ENCODE measurements at regions not wholly inside any gene's neighbourhood (a gene's known extent, or its start where the extent isn't known, plus 50 kb on each side); places are given as distances from the start of the nearest gene placed in this dataset.

- intact Hi-C loops (cut with micrococcal nuclease), result no loop called here
- no peaks in the 10 kb centered on the region for H3K36me3 ChIP-seq (ENCODE audit: control insufficient read depth, insufficient read depth, low read length)
- no peaks in the 10 kb centered on the region for H3K4me1 Mint-ChIP-seq
- ATAC-seq (no peak), DNase-seq (no peak)
- WGBS (ENCODE audit: insufficient coverage), result 89% methylated on average over 3 of the region's 4 CpGs
- no peak overlapping the region for H3K27ac ChIP-seq (ENCODE audit: low read length)
- H3K9me3 Mint-ChIP-seq, result peaks cover 5 to 6% of the 10 kb centered on the region in 2 donors
- H3K9me3 ChIP-seq (ENCODE audit: control insufficient read depth, insufficient read depth, low read length), result no peaks in the 10 kb centered on the region
- no peaks in the 10 kb centered on the region for H3K27me3 ChIP-seq (ENCODE audit: control insufficient read depth, insufficient read depth, low read length)
- no peak overlapping the region for H3K4me3 Mint-ChIP-seq
- no peak for TF ChIP-seq CTCF (IDR thresholded peaks at IDR 0.05)
- no peak overlapping the region for H3K4me3 ChIP-seq (ENCODE audit: low read length)
- H3K36me3 Mint-ChIP-seq, result no peaks in the 10 kb centered on the region
- H3K27me3 Mint-ChIP-seq (ENCODE audit: low read depth in 2 of 2), result no peaks in the 10 kb centered on the region
- H3K27ac Mint-ChIP-seq, result no peak overlapping the region
- H3K4me1 ChIP-seq (ENCODE audit: control insufficient read depth, insufficient read depth, low read length), result no peaks in the 10 kb centered on the region
These were observed 376.2 kb upstream of the WWC1 start for GRCh38 chr5:167915237-167915636.

GRCh38 chr5:167916261-167916691 lies 375.2 kb upstream of the WWC1 start:
- WGBS (ENCODE audit: insufficient coverage), result 86% methylated on average over 7 of the region's 8 CpGs
- H3K4me3 Mint-ChIP-seq, result no peak overlapping the region

GRCh38 chr5:167916706-167917105 lies 374.7 kb upstream of the WWC1 start:
- H3K9me3 Mint-ChIP-seq, result peaks cover 5 to 6% of the 10 kb centered on the region in 2 donors
- H3K36me3 Mint-ChIP-seq, result no peaks in the 10 kb centered on the region
- H3K27ac Mint-ChIP-seq, result no peak overlapping the region
- H3K4me3 ChIP-seq (ENCODE audit: low read length), result no peak overlapping the region
- H3K27me3 Mint-ChIP-seq (ENCODE audit: low read depth in 2 of 2), result no peaks in the 10 kb centered on the region
- DNase-seq (no peak), ATAC-seq (no peak)
- no peaks in the 10 kb centered on the region for H3K36me3 ChIP-seq (ENCODE audit: control insufficient read depth, insufficient read depth, low read length)
- no peak for TF ChIP-seq CTCF (IDR thresholded peaks at IDR 0.05)
- no peaks in the 10 kb centered on the region for H3K4me1 ChIP-seq (ENCODE audit: control insufficient read depth, insufficient read depth, low read length)
- H3K9me3 ChIP-seq (ENCODE audit: control insufficient read depth, insufficient read depth, low read length), result no peaks in the 10 kb centered on the region
- H3K27me3 ChIP-seq (ENCODE audit: control insufficient read depth, insufficient read depth, low read length), result no peaks in the 10 kb centered on the region
- intact Hi-C loops (cut with micrococcal nuclease), result no loop called here
- no peak overlapping the region for H3K4me3 Mint-ChIP-seq
- WGBS (ENCODE audit: insufficient coverage), result 15% methylated on average over 4 of the region's 4 CpGs
- no peaks in the 10 kb centered on the region for H3K4me1 Mint-ChIP-seq
- no peak overlapping the region for H3K27ac ChIP-seq (ENCODE audit: low read length)

More at GRCh38 chr5:167916261-167916691, 375.2 kb upstream of the WWC1 start:
- H3K27me3 ChIP-seq (ENCODE audit: control insufficient read depth, insufficient read depth, low read length), result no peaks in the 10 kb centered on the region
- H3K4me1 ChIP-seq (ENCODE audit: control insufficient read depth, insufficient read depth, low read length), result no peaks in the 10 kb centered on the region
- no peaks in the 10 kb centered on the region for H3K4me1 Mint-ChIP-seq
- no peak for DNase-seq
- ATAC-seq, result no peak
- TF ChIP-seq CTCF (IDR thresholded peaks at IDR 0.05), result no peak
- peaks cover 5 to 6% of the 10 kb centered on the region in 2 donors for H3K9me3 Mint-ChIP-seq
- no peak overlapping the region for H3K27ac ChIP-seq (ENCODE audit: low read length)
- no peaks in the 10 kb centered on the region for H3K27me3 Mint-ChIP-seq (ENCODE audit: low read depth in 2 of 2)
- intact Hi-C loops (cut with micrococcal nuclease), result no loop called here
- no peaks in the 10 kb centered on the region for H3K9me3 ChIP-seq (ENCODE audit: control insufficient read depth, insufficient read depth, low read length)
- H3K36me3 ChIP-seq (ENCODE audit: control insufficient read depth, insufficient read depth, low read length), result no peaks in the 10 kb centered on the region
- no peak overlapping the region for H3K27ac Mint-ChIP-seq
- no peak overlapping the region for H3K4me3 ChIP-seq (ENCODE audit: low read length)
- H3K36me3 Mint-ChIP-seq, result no peaks in the 10 kb centered on the region

GRCh38 chr5:167918184-167918812 lies 373.1 kb upstream of the WWC1 start:
- Mint-ChIP-seq H3K4me3 (no peak overlapping the region), H3K36me3 (no peaks in the 10 kb centered on the region), H3K4me1 (no peaks in the 10 kb centered on the region), H3K9me3 (peaks cover 5 to 6% of the 10 kb centered on the region in 2 donors), H3K27me3 (ENCODE audit: low read depth in 2 of 2) (no peaks in the 10 kb centered on the region), H3K27ac (no peak overlapping the region)
- Histone ChIP-seq H3K4me3 (ENCODE audit: low read length) (no peak overlapping the region), H3K4me1 (ENCODE audit: control insufficient read depth, insufficient read depth, low read length) (no peaks in the 10 kb centered on the region), H3K36me3 (ENCODE audit: control insufficient read depth, insufficient read depth, low read length) (no peaks in the 10 kb centered on the region), H3K27me3 (ENCODE audit: control insufficient read depth, insufficient read depth, low read length) (no peaks in the 10 kb centered on the region), H3K9me3 (ENCODE audit: control insufficient read depth, insufficient read depth, low read length) (no peaks in the 10 kb centered on the region), H3K27ac (ENCODE audit: low read length) (no peak overlapping the region)
- ATAC-seq (no peak), DNase-seq (no peak)
- WGBS (ENCODE audit: insufficient coverage), result 91% methylated on average over 11 of the region's 11 CpGs
- intact Hi-C loops (cut with micrococcal nuclease), result no loop called here
- TF ChIP-seq CTCF (IDR thresholded peaks at IDR 0.05), result no peak

Data from natural killer cell (primary cell).